WERI-Rb-1 (cell line): ENCODE measurements at regions not wholly inside any gene's neighbourhood (a gene's known extent, or its start where the extent isn't known, plus 50 kb on each side); places are given as distances from the start of the nearest gene placed in this dataset.
"Not testable (repeated sequence)": the region's sequence is repeated elsewhere in the genome, so short reads cannot be mapped to it uniquely, and the experiment has no call there.

Experiments used
- DNase-seq: peaks from one replicate; pipeline ENCODE4 v3.0.0-alpha.2; 2020
- H3K27ac ChIP-seq: fragments of 250-450 bp; sonication (Bioruptor Pico); 2 replicates; pipeline ENCODE4 v1.5.1; 2020; ENCODE audit warnings: mild to moderate bottlenecking, moderate library complexity
- H3K27me3 ChIP-seq: fragments of 250-450 bp; sonication (Bioruptor Pico); 2 replicates; pipeline ENCODE4 v1.5.1; 2021; ENCODE audit warnings: mild to moderate bottlenecking, low read depth, moderate library complexity; ENCODE audit not compliant: insufficient read depth, severe bottlenecking
- H3K36me3 ChIP-seq: fragments of 250-450 bp; sonication (Bioruptor Pico); 2 replicates; pipeline ENCODE4 v1.5.1; 2020; ENCODE audit warnings: mild to moderate bottlenecking, moderate library complexity
- H3K4me3 ChIP-seq: 2 replicates; pipeline ENCODE4 v1.5.1; 2011; ENCODE audit warnings: low read depth, mild to moderate bottlenecking, control low read depth, low read length
- H3K9me3 ChIP-seq: fragments of 250-450 bp; sonication (Bioruptor Pico); 2 replicates; pipeline ENCODE4 v1.5.1; 2021; ENCODE audit warnings: mild to moderate bottlenecking, moderate library complexity; ENCODE audit not compliant: severe bottlenecking
- CTCF ChIP-seq: IDR thresholded peaks from 2 replicates; pipeline ENCODE4 v1.5.1; 2011; ENCODE audit warnings: low read depth, mild to moderate bottlenecking, control low read depth, inconsistent platforms, low read length

GRCh38 chr5:96200641-96201040 lies 232.4 kb downstream of the PCSK1 start:
- Histone ChIP-seq H3K9me3 (no peaks in the 10 kb centered on the region), H3K27ac (no peak overlapping the region), H3K36me3 (no peaks in the 10 kb centered on the region), H3K4me3 (no peak overlapping the region), H3K27me3 (no peaks in the 10 kb centered on the region)
- no peak for DNase-seq
- no peak for TF ChIP-seq CTCF

- DNase-seq: no peak
- no peak overlapping the region for H3K4me3 ChIP-seq
- no peak for TF ChIP-seq CTCF
- H3K27ac ChIP-seq: no peak overlapping the region
- no peaks in the 10 kb centered on the region for H3K27me3 ChIP-seq
- H3K9me3 ChIP-seq: no peaks in the 10 kb centered on the region
- H3K36me3 ChIP-seq: no peaks in the 10 kb centered on the region
These were observed 233.3 kb downstream of the PCSK1 start for GRCh38 chr5:96199713-96200183.

- no peaks in the 10 kb centered on the region for H3K9me3 ChIP-seq
These were observed 234.5 kb downstream of the PCSK1 start for GRCh38 chr5:96198356-96199058.

GRCh38 chr5:96197767-96198166 lies 235.3 kb downstream of the PCSK1 start:
- H3K9me3 ChIP-seq, H3K36me3 ChIP-seq, H3K4me3 ChIP-seq, DNase-seq, H3K27ac ChIP-seq, H3K27me3 ChIP-seq: not testable (repeated sequence)

More at GRCh38 chr5:96198356-96199058, 234.5 kb downstream of the PCSK1 start:
- Histone ChIP-seq H3K27me3 (no peaks in the 10 kb centered on the region), H3K4me3 (no peak overlapping the region), H3K27ac (no peak overlapping the region), H3K36me3 (no peaks in the 10 kb centered on the region)
- DNase-seq: no peak
- no peak for TF ChIP-seq CTCF

GRCh38 chr5:96197347-96197746 lies 235.7 kb upstream of the ELL2 start:
- Histone ChIP-seq H3K36me3 (no peaks in the 10 kb centered on the region), H3K9me3 (no peaks in the 10 kb centered on the region), H3K27me3 (no peaks in the 10 kb centered on the region), H3K4me3 (no peak overlapping the region), H3K27ac (no peak overlapping the region)
- DNase-seq: no peak
- no peak for TF ChIP-seq CTCF

- Histone ChIP-seq H3K36me3 (no peaks in the 10 kb centered on the region), H3K27ac (no peak overlapping the region), H3K9me3 (no peaks in the 10 kb centered on the region), H3K27me3 (no peaks in the 10 kb centered on the region), H3K4me3 (no peak overlapping the region)
- DNase-seq: no peak
- no peak for TF ChIP-seq CTCF
These were observed 235.2 kb upstream of the ELL2 start for GRCh38 chr5:96196890-96197289.
